Upper lobe of left lung (tissue), 6 donors: ENCODE measurements at regions not wholly inside any gene's neighbourhood (a gene's known extent, or its start where the extent isn't known, plus 50 kb on each side); places are given as distances from the start of the nearest gene placed in this dataset.

Source experiments
- ATAC-seq, 2 donors: fragments of 200-7000 bp; cut with Tn5 transposase; one replicate each; pipeline ENCODE4 v1.9.1; 2022; ENCODE audit warnings: mild to moderate bottlenecking in 2 of 2, moderate library complexity in 2 of 2; ENCODE audit not compliant: low FRiP score in 2 of 2
- DNase-seq, 2 donors: peaks; one replicate each; pipeline ENCODE4 v3.0.0-alpha.2; 2019 to 2020
- H3K27ac ChIP-seq, 4 donors: fragments of 200-600 bp; sonication (generic); one replicate each; pipeline ENCODE4 v1.5.1; 2016 to 2019
- H3K27me3 ChIP-seq, 4 donors: fragments of 200-600 bp; sonication (generic); one replicate each; pipeline ENCODE4 v1.5.1; 2017 to 2019
- H3K36me3 ChIP-seq, 4 donors: fragments of 200-600 bp; sonication (generic); one replicate each; pipeline ENCODE4 v1.5.1; 2016 to 2019
- H3K4me1 ChIP-seq, 4 donors: fragments of 200-600 bp; sonication (generic); one replicate each; pipeline ENCODE4 v1.5.1; 2018 to 2019
- H3K4me3 ChIP-seq, 4 donors: fragments of 200-600 bp; sonication (generic); one replicate each; pipeline ENCODE4 v1.5.1; 2017 to 2019; ENCODE audit warnings: mild to moderate bottlenecking in 2 of 4, moderate library complexity in 1 of 4
- H3K9me3 ChIP-seq, 4 donors: fragments of 200-600 bp; sonication (generic); one replicate each; pipeline ENCODE4 v1.5.1; 2018 to 2019
- EP300 ChIP-seq, 4 donors: sonication (generic); formaldehyde crosslinking; IDR thresholded peaks; one replicate each; pipeline ENCODE4 v1.5.1; 2017; ENCODE audit warnings: antibody characterized with exemption in 4 of 4, control low read depth in 2 of 4
- POLR2A ChIP-seq, 4 donors: fragments of 450-650 bp; IDR thresholded peaks; one replicate each; pipeline ENCODE4 v1.5.1; 2016 to 2017; ENCODE audit warnings: antibody characterized with exemption in 4 of 4, mild to moderate bottlenecking in 2 of 4
- POLR2AphosphoS5 ChIP-seq, 2 donors: sonication (generic); formaldehyde crosslinking; IDR thresholded peaks; one replicate each; pipeline ENCODE4 v1.5.1; 2017; ENCODE audit warnings: antibody characterized with exemption in 2 of 2
- WGBS, 2 donors: methylation state at CpG; one replicate each; pipeline ENCODE4 v1.1.5; 2017 to 2018; 5-methylcytosine and 5-hydroxymethylcytosine counted together
- TF ChIP-seq, protein P1 (sequence below), 6 experiments: fragments of 450-650 bp in 4 of 6; fragments of 200-600 bp in 2 of 6; sonication (generic) in 2 of 6; IDR thresholded peaks; one replicate each; pipeline ENCODE4 v1.5.1; 2016 to 2019; ENCODE audit warnings: antibody characterized with exemption in 6 of 6
- donor health status: DM: no; HTN: no; CAD: no; lungs with moderate emphysema.
- donor health status: DM: no; HTN: yes; CAD: no; lungs with severe emphysema.

DNA sequence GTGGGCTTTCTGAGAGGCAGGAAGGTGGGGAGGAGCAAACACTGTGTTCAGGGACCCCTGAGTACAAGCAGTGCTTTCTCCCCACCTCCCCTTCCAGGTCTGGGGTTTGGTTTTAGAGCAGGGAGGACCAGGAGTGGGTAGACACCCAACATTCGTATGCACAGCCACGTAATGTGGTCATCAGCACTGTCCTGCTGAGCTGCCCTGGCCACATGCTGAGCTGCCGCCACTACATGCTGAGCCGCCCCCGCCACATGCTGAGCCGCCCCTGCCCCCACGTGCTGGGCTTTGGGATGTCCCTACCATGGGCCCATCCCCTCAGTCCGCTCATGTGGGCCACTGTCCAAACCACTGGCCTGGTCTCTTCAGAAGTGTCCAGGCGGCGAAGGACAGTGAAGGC is 214.9 kb upstream of the CST7 start:
- no peaks in the 10 kb centered on the region for H3K9me3 ChIP-seq
- no peaks in the 10 kb centered on the region for H3K36me3 ChIP-seq
- no peaks in the 10 kb centered on the region for H3K4me1 ChIP-seq
- TF ChIP-seq EP300 (IDR thresholded peaks at IDR 0.05) (no peak), POLR2A (IDR thresholded peaks at IDR 0.05) (no peak), POLR2AphosphoS5 (IDR thresholded peaks at IDR 0.05) (no peak)
- TF ChIP-seq, protein P1, sequence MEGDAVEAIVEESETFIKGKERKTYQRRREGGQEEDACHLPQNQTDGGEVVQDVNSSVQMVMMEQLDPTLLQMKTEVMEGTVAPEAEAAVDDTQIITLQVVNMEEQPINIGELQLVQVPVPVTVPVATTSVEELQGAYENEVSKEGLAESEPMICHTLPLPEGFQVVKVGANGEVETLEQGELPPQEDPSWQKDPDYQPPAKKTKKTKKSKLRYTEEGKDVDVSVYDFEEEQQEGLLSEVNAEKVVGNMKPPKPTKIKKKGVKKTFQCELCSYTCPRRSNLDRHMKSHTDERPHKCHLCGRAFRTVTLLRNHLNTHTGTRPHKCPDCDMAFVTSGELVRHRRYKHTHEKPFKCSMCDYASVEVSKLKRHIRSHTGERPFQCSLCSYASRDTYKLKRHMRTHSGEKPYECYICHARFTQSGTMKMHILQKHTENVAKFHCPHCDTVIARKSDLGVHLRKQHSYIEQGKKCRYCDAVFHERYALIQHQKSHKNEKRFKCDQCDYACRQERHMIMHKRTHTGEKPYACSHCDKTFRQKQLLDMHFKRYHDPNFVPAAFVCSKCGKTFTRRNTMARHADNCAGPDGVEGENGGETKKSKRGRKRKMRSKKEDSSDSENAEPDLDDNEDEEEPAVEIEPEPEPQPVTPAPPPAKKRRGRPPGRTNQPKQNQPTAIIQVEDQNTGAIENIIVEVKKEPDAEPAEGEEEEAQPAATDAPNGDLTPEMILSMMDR (IDR thresholded peaks at IDR 0.05) = no peak
- H3K27me3 ChIP-seq = no peaks in the 10 kb centered on the region
- ATAC-seq = no peak
- DNase-seq = peak in 1 of 2 donors; percentile 59
- 90 to 94% methylated on average over 3 to 10 of the region's 10 CpGs for WGBS, 2 donors
- H3K27ac ChIP-seq = no peak overlapping the region
- H3K4me3 ChIP-seq = no peak overlapping the region

DNA sequence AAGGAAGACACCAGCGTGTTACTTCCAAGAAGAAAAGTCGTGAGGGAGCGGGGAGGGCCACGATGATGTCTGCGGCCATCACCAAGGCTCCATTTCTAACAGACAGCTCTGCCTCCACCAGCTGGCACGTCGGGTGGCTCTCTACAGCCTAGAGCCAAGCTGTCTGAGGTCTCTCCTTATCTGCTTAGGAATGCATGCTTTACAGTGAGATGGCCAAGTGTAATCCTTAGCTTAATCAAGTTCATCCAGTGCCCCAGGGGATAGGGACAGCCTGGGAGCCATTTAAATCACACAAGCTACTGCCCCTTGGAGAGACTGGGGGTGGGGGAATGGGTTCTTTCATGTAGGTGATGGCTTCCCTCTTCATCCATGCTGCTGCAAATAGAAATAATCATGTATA is 213.8 kb upstream of the CST7 start:
- H3K27me3 ChIP-seq = no peaks in the 10 kb centered on the region
- DNase-seq = no peak
- H3K27ac ChIP-seq = no peak overlapping the region
- no peak for TF ChIP-seq POLR2AphosphoS5 (IDR thresholded peaks at IDR 0.05)
- TF ChIP-seq, protein P1 (IDR thresholded peaks at IDR 0.05) = no peak
- TF ChIP-seq POLR2A (IDR thresholded peaks at IDR 0.05) = no peak
- WGBS, 2 donors = 67 to 83% methylated on average over 7 of the region's 7 CpGs
- ATAC-seq = no peak
- no peaks in the 10 kb centered on the region for H3K4me1 ChIP-seq
- H3K36me3 ChIP-seq = no peaks in the 10 kb centered on the region
- no peak overlapping the region for H3K4me3 ChIP-seq
- H3K9me3 ChIP-seq = no peaks in the 10 kb centered on the region

DNA sequence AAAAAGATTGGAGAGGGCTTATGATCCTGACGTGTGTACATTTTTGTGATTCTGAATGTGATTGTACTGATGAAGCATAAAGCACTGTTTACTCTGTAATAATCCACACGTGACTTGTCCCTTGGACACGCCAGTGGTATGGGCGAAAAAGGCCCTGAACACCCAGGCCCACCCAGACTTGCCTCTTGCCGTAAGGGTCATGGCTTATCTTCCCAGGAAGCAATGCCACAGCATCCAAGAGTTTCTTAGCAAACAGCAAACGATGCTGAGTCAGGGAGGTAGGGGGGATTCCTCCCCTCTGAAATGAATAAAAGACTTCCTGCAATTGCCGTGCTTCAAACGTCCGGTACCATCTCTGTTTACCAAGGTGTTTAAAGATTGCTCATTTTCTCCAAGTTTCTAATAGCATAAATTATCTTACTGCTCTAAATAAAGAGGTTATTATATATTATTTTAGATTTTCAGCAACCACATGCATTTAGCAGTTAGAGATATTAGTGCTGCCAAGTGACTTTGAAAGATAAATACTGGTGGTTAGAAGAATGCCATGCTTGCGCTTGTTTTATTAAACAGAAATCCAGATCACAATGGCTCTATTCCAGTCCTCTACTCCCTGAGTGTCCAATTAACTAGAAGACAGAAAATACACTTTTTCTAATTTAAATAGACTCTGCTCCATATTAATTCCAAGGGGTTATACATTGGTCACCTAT is 212.8 kb upstream of the CST7 start:
- no peak overlapping the region for H3K4me3 ChIP-seq
- H3K36me3 ChIP-seq = no peaks in the 10 kb centered on the region
- H3K4me1 ChIP-seq = no peaks in the 10 kb centered on the region
- DNase-seq = no peak
- WGBS, 2 donors = 52 to 68% methylated on average over 10 of the region's 10 CpGs
- no peak for ATAC-seq
- TF ChIP-seq POLR2AphosphoS5 (IDR thresholded peaks at IDR 0.05) = no peak
- TF ChIP-seq EP300 (IDR thresholded peaks at IDR 0.05) = no peak
- TF ChIP-seq, protein P1 (IDR thresholded peaks at IDR 0.05) = no peak
- TF ChIP-seq POLR2A (IDR thresholded peaks at IDR 0.05) = no peak
- H3K9me3 ChIP-seq = no peaks in the 10 kb centered on the region
- H3K27ac ChIP-seq = no peak overlapping the region
- H3K27me3 ChIP-seq = no peaks in the 10 kb centered on the region

DNA sequence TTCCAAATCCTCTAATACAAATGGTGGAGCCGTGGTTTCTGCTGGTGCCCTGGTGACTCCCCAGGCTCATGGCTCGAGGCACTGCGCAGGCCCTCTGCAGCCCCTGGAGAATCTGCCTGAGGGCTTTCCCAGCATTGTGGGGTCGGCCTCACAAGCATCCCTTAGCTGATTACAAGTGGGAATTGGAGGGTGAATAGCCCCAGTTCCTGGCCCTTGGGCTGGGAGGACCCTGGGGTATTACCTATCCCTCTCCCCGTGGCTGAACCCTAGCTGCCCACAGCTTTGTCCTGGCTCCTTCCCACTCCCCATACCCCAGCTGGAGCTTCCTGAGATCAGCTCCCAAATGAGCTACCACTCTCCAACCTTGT is 212.2 kb upstream of the CST7 start:
- no peaks in the 10 kb centered on the region for H3K9me3 ChIP-seq
- no peaks in the 10 kb centered on the region for H3K4me1 ChIP-seq
- H3K27ac ChIP-seq = no peak overlapping the region
- no peak overlapping the region for H3K4me3 ChIP-seq
- ATAC-seq = no peak
- no peak for DNase-seq
- H3K36me3 ChIP-seq = no peaks in the 10 kb centered on the region
- TF ChIP-seq, protein P1 (IDR thresholded peaks at IDR 0.05) = no peak
- TF ChIP-seq POLR2A (IDR thresholded peaks at IDR 0.05) = no peak
- no peak for TF ChIP-seq EP300 (IDR thresholded peaks at IDR 0.05)
- WGBS, 2 donors = 71 to 92% methylated on average over 3 to 5 of the region's 5 CpGs
- no peaks in the 10 kb centered on the region for H3K27me3 ChIP-seq

DNA sequence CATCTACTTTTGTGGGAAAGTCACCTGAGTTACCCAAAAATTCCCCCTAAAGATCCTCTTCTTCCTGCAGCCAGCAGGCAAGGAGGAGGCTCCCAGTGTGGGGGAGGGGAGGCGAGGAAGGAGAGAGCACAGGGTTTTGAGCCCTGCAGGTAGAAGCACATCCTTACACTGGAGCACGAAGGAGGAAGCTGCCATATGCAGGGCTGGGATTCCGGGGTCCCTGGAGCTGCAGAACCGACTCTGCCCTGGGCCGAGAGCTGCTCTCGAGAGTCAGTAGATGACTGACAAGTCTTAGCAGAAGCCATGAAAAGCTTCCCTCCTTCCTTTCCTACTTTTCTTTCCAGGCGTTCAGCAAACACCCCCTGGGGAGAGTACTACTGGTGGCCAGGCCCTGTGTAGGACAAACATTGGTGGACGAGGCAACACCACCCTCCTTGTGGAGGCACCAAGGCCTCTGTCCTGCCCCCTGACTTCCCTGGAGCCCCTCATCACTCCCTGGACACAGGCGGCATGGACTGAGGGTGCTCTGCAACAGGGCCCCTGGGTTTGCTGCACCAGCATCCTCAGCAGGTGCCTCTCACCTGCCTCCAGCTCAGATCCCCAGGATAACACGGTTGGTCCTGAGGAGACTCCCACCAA is 211.7 kb upstream of the CST7 start:
- Histone ChIP-seq H3K4me3 (no peak overlapping the region), H3K27me3 (no peaks in the 10 kb centered on the region), H3K27ac (no peak overlapping the region), H3K9me3 (no peaks in the 10 kb centered on the region), H3K4me1 (no peaks in the 10 kb centered on the region), H3K36me3 (no peaks in the 10 kb centered on the region)
- TF ChIP-seq, protein P1 (IDR thresholded peaks at IDR 0.05) = no peak
- TF ChIP-seq EP300 (IDR thresholded peaks at IDR 0.05) = no peak
- no peak for TF ChIP-seq POLR2A (IDR thresholded peaks at IDR 0.05)
- no peak for TF ChIP-seq POLR2AphosphoS5 (IDR thresholded peaks at IDR 0.05)
- DNase-seq (no peak), ATAC-seq (no peak)
- WGBS, 2 donors = 87 to 94% methylated on average over 8 to 10 of the region's 10 CpGs
